ENCODE measurements at regions not wholly inside any gene's neighbourhood (a gene's known extent, or its start where the extent isn't known, plus 50 kb on each side); places are given as distances from the start of the nearest gene placed in this dataset.

DNA sequence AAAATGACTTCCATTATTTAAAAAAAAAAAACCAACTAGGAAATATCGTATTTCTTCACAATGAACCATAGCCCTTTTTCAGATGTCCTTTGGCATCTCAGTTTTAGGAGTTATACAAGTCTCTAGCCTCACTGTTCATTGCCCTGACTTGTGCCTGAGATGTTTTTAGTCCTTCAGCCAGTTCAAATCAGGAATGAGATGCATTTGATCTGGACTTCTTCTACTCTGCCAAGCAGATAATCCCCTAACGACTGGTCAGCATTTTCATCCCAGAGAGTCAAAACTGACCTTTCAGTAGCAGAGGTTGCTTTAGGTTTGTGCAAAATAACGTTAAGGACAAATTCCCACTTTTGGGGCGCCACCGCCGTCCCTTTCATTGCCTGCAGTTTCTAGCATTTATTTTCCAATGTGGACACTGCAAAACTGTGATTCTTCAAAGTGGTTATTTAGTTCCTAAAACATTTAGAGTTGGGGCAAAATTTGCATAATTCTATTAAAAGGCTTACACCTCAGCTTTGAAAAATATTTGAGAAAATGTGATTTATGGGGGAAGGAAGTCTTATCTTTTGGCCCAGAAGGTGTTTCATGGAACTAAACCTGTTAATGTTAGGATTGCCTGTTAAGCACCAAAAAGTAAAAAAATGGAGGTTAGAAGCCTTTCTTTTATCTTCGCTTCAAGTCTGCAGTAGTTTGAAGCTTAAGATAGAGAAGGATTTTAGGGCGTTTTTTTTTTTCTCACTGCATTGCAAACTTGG, 152.0 kb upstream of the SGK1 start:
- no peak for DNase-seq
- no peaks in the 10 kb centered on the region for H3K27me3 ChIP-seq
- no peaks in the 10 kb centered on the region for H3K9me3 ChIP-seq
- WGBS, 2 donors, result 75 to 89% methylated on average over 8 of the region's 8 CpGs
- H3K27ac ChIP-seq, result no peak overlapping the region
- no peaks in the 10 kb centered on the region for H3K36me3 ChIP-seq
- intact Hi-C loops (cut with DNase I), result no loop called here
- H3K4me3 ChIP-seq, result no peak overlapping the region
- H3K4me1 ChIP-seq, result peaks cover 0 to 5% (median 0%) of the 10 kb centered on the region in 4 donors
- TF ChIP-seq POLR2AphosphoS5 (IDR thresholded peaks at IDR 0.05) (no peak), EP300 (IDR thresholded peaks at IDR 0.05) (no peak), POLR2A (IDR thresholded peaks at IDR 0.05) (no peak)
- TF ChIP-seq, protein P1, sequence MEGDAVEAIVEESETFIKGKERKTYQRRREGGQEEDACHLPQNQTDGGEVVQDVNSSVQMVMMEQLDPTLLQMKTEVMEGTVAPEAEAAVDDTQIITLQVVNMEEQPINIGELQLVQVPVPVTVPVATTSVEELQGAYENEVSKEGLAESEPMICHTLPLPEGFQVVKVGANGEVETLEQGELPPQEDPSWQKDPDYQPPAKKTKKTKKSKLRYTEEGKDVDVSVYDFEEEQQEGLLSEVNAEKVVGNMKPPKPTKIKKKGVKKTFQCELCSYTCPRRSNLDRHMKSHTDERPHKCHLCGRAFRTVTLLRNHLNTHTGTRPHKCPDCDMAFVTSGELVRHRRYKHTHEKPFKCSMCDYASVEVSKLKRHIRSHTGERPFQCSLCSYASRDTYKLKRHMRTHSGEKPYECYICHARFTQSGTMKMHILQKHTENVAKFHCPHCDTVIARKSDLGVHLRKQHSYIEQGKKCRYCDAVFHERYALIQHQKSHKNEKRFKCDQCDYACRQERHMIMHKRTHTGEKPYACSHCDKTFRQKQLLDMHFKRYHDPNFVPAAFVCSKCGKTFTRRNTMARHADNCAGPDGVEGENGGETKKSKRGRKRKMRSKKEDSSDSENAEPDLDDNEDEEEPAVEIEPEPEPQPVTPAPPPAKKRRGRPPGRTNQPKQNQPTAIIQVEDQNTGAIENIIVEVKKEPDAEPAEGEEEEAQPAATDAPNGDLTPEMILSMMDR (IDR thresholded peaks at IDR 0.05), result no peak

DNA sequence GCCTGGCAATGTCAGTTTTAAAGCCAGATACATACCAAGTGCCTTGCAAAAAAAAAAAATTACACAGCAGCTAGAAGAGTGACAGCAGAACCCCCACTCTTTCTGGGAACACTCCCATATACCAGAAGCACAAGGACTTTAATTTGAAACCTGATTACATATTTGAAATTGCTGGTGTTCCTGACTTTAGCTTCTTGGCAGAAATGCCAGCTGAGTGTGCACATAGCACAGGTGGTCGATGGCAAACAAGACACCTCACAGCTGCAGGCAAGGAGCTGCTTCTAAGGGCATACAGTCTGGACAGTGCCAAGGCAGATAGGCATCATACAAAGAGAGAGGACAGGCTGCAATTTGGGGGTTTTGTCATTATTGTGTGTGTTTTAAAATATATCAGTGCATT, 150.7 kb upstream of the SGK1 start:
- H3K4me3 ChIP-seq, result no peak overlapping the region

DNA sequence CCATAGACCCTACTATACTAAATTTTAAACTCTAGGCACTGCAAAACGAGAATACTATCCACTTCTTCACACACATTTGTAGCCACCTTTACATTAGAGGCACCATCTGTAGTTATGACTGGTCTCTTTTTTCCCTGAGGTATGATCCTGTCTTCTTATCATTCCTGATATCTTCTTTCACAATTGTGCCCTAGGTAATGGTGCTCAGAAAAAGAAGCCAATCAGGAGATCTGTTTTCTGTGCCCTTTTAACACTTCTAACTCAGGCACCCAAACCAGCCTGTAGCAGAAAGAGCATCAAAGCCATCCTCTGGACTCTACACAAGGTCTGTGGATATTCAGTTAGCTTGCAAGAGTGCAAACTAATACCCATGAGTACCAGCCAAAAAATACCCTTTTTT, 149.7 kb upstream of the SGK1 start:
- H3K36me3 ChIP-seq, result no peaks in the 10 kb centered on the region
- H3K4me3 ChIP-seq, result no peak overlapping the region
- no peaks in the 10 kb centered on the region for H3K9me3 ChIP-seq
- no peak overlapping the region for H3K27ac ChIP-seq
- WGBS, 2 donors, result 71 to 84% methylated on average over 1 of the region's 1 CpG
- no peak for DNase-seq
- H3K27me3 ChIP-seq, result no peaks in the 10 kb centered on the region
- TF ChIP-seq POLR2AphosphoS5 (IDR thresholded peaks at IDR 0.05), result no peak
- TF ChIP-seq, protein P1 (IDR thresholded peaks at IDR 0.05), result no peak
- intact Hi-C loops (cut with DNase I), result no loop called here
- peaks cover 0 to 5% (median 0%) of the 10 kb centered on the region in 4 donors for H3K4me1 ChIP-seq

More for the DNA sequence above, 150.7 kb upstream of the SGK1 start:
- no peak for DNase-seq
- WGBS, 2 donors, result 21 to 66% methylated on average over 1 of the region's 1 CpG
- no peaks in the 10 kb centered on the region for H3K27me3 ChIP-seq
- H3K4me1 ChIP-seq, result peaks cover 0 to 5% (median 0%) of the 10 kb centered on the region in 4 donors
- no peaks in the 10 kb centered on the region for H3K9me3 ChIP-seq
- H3K27ac ChIP-seq, result no peak overlapping the region
- no peaks in the 10 kb centered on the region for H3K36me3 ChIP-seq
- TF ChIP-seq, protein P1 (IDR thresholded peaks at IDR 0.05), result no peak
- TF ChIP-seq POLR2A (IDR thresholded peaks at IDR 0.05) (no peak), EP300 (IDR thresholded peaks at IDR 0.05) (no peak), POLR2AphosphoS5 (IDR thresholded peaks at IDR 0.05) (no peak)
- intact Hi-C loops (cut with DNase I), result no loop called here

DNA sequence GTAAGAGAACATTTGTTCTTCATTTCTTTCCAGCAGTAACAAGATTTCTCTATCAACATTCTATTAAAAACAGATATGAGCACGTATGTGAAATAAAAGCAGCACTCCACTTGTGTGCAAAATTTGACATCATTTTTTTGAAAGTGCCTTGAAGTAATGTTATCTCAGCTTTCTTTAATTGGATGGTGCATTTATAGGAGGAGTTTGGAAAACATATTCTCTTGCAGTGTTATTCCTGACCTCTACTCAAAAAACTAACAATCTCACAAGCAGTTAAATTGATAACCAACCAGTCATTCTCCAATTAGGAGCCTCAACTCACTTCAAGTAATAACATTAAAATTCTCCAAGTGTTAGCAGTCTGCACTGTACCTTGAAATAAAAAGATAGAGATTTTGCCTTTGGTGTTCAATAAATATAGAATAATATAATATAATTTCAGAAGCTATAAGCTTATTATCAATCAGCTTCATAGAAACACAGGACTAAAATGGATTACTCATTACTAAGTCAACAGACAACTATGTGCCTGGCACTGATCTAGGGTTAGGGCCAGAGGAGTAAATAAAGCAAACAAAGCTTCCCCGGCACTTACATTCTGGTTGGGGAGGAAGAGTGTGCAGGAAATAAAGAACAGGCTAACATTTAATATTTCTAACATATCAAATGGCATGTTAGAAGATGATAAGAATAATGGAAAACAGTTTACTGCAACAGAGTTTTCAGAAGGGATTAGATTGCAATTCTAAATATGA, 149.0 kb upstream of the SGK1 start:
- Histone ChIP-seq H3K36me3 (no peaks in the 10 kb centered on the region), H3K27ac (no peak overlapping the region), H3K4me1 (peaks cover 0 to 5% (median 0%) of the 10 kb centered on the region in 4 donors), H3K4me3 (no peak overlapping the region), H3K9me3 (no peaks in the 10 kb centered on the region), H3K27me3 (no peaks in the 10 kb centered on the region)
- no peak for DNase-seq
- intact Hi-C loops (cut with DNase I), result no loop called here
- TF ChIP-seq, protein P1 (IDR thresholded peaks at IDR 0.05), result no peak
- no peak for TF ChIP-seq EP300 (IDR thresholded peaks at IDR 0.05)
- TF ChIP-seq POLR2AphosphoS5 (IDR thresholded peaks at IDR 0.05), result no peak
- no peak for TF ChIP-seq POLR2A (IDR thresholded peaks at IDR 0.05)
- 27 to 68% methylated on average over 2 of the region's 2 CpGs for WGBS, 2 donors
